Bronchial epithelial cell (primary cell): ENCODE measurements at regions not wholly inside any gene's neighbourhood (a gene's known extent, or its start where the extent isn't known, plus 50 kb on each side); places are given as distances from the start of the nearest gene placed in this dataset.

Experiments used
- DNase-seq: peaks from one replicate; pipeline ENCODE4 v3.0.0-alpha.2; 2010; ENCODE audit warnings: low read depth
- FAIRE-seq: peaks from 2 replicates; lab custom pipeline; 2011; peaks lifted over from hg19 to GRCh38; lab: Jason Lieb, UNC
- H3K27me3 ChIP-seq: 2 replicates; pipeline ENCODE4 v1.5.1; 2011; ENCODE audit warnings: low read length; ENCODE audit not compliant: control insufficient read depth, insufficient read depth
- H3K36me3 ChIP-seq: 2 replicates; pipeline ENCODE4 v1.5.1; 2011; ENCODE audit warnings: low read length; ENCODE audit not compliant: control insufficient read depth, insufficient read depth
- H3K4me3 ChIP-seq: 2 replicates; pipeline ENCODE4 v1.5.1; 2011; ENCODE audit warnings: mild to moderate bottlenecking, low read depth, low read length, control low read depth
- TF ChIP-seq, protein P1 (sequence below): IDR thresholded peaks from 2 replicates; pipeline ENCODE4 v1.5.1; 2011; ENCODE audit warnings: mild to moderate bottlenecking, moderate library complexity, low read length, control low read depth, inconsistent platforms; ENCODE audit not compliant: insufficient read depth, severe bottlenecking

GRCh38 chr11:13091804-13092203 is 82.7 kb downstream of the RASSF10 start:
- H3K4me3 ChIP-seq, result no peak overlapping the region
- DNase-seq, result peak; percentile 89
- FAIRE-seq, result peak; percentile 58

GRCh38 chr11:13094930-13095687 is 86.0 kb downstream of the RASSF10 start:
- TF ChIP-seq, protein P1, sequence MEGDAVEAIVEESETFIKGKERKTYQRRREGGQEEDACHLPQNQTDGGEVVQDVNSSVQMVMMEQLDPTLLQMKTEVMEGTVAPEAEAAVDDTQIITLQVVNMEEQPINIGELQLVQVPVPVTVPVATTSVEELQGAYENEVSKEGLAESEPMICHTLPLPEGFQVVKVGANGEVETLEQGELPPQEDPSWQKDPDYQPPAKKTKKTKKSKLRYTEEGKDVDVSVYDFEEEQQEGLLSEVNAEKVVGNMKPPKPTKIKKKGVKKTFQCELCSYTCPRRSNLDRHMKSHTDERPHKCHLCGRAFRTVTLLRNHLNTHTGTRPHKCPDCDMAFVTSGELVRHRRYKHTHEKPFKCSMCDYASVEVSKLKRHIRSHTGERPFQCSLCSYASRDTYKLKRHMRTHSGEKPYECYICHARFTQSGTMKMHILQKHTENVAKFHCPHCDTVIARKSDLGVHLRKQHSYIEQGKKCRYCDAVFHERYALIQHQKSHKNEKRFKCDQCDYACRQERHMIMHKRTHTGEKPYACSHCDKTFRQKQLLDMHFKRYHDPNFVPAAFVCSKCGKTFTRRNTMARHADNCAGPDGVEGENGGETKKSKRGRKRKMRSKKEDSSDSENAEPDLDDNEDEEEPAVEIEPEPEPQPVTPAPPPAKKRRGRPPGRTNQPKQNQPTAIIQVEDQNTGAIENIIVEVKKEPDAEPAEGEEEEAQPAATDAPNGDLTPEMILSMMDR, result no peak
- H3K36me3 ChIP-seq, result no peaks in the 10 kb centered on the region
- FAIRE-seq (no peak), DNase-seq (no peak)
- H3K27me3 ChIP-seq, result no peaks in the 10 kb centered on the region
- no peak overlapping the region for H3K4me3 ChIP-seq

More at GRCh38 chr11:13091804-13092203, 82.7 kb downstream of the RASSF10 start:
- TF ChIP-seq, protein P1, result no peak
- no peaks in the 10 kb centered on the region for H3K36me3 ChIP-seq
- no peaks in the 10 kb centered on the region for H3K27me3 ChIP-seq

DNA sequence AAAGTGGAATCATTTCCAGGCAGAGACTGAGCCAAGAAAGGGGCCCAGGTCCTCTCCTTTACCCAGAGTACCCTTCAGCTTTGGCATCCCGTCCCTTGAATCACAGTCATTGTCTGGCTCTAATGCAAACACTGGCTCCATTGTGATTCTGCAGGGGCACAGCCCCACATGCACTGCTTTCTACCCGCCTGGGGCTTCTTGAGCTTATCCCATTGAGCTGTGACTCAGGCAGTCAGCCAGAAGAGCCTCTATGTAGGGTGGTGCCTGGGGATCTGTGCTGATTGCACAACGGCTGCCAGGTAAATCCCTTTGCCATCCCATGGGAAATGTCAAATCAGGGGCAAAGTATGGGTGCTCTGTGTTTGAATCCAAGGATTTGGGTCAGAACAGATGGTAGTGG is 88.9 kb downstream of the RASSF10 start:
- Histone ChIP-seq H3K27me3 (no peaks in the 10 kb centered on the region), H3K4me3 (no peak overlapping the region), H3K36me3 (no peaks in the 10 kb centered on the region)
- DNase-seq (peak; percentile 98), FAIRE-seq (peak; percentile 91)
- TF ChIP-seq, protein P1, result no peak

DNA sequence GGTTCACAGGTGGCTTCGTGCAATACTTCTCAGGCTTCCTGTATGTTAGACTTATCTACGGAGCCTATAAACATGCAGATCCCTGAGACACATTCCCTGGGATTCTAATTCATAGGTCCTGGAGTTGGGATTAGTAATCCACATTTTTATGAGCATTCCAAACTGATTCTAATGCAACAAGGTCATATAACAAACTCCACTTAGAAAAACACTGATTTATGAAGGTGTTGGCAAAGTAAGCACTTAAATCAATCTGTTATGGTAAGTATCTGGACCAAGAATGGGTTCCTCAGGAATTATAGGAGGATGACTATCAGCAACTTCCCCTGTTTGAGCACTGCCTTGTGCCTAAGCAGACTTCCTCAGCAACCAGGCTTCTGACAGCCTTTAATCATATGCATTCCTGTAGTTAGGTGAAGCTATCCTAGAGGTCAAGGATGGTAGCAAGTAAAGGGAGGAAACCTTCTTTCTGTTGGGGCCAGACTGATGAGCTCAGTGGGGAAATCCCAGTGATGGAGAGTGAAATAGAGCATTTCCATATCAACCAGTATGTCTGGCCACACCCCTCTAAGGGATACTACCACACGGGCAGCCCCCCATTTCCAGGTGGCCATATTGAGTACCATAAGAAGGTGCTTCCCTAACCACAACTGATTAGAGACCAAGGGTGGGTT is 89.6 kb downstream of the RASSF10 start:
- H3K27me3 ChIP-seq, result no peaks in the 10 kb centered on the region
- H3K36me3 ChIP-seq, result no peaks in the 10 kb centered on the region
- peak; percentile 70 for DNase-seq
- H3K4me3 ChIP-seq, result no peak overlapping the region
- FAIRE-seq, result peak; percentile 13
- TF ChIP-seq, protein P1, result no peak

GRCh38 chr11:13101644-13102512 is 92.8 kb downstream of the RASSF10 start:
- DNase-seq (no peak), FAIRE-seq (no peak)
- TF ChIP-seq, protein P1, result no peak
- no peaks in the 10 kb centered on the region for H3K36me3 ChIP-seq
- H3K27me3 ChIP-seq, result no peaks in the 10 kb centered on the region
- H3K4me3 ChIP-seq, result no peak overlapping the region
